ENCODE measurements at regions not wholly inside any gene's neighbourhood (a gene's known extent, or its start where the extent isn't known, plus 50 kb on each side); places are given as distances from the start of the nearest gene placed in this dataset.
"Not testable (repeated sequence)": the region's sequence is repeated elsewhere in the genome, so short reads cannot be mapped to it uniquely, and the experiment has no call there.

DNA sequence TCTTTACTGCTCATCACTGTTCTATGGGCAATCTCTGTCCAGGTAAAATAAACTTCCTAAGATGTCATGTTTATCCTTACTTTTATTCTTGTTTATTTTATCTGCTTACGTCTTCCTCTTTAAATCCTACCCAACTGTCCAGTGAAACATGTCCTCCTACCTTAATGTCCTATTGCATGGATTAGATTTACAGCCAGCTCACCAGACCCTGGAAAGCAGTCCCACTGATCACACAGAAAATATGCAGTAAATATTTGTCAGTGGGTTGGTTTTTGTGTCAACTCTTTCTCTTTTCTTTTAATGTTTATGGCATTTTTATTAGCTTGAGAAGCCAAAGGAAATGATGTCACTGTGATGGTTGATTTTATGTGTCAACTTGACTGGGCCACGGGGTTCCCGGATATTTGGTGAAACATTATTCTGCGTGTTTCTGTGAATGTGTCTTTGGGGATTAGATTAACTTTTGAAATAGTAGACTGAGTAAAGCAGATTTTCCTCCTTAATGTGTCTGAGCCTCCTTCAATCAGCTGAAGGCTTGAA lies 258.3 kb downstream of the SRGAP2C start:
- peak; percentile 44 for FAIRE-seq
- peak; percentile 36 for DNase-seq (ENCODE audit: insufficient read length, low spot score)

GRCh38 chr1:121444096-121444495 lies 259.3 kb downstream of the SRGAP2C start:
- FAIRE-seq (no peak), DNase-seq (ENCODE audit: insufficient read length, low spot score) (no peak)

DNA sequence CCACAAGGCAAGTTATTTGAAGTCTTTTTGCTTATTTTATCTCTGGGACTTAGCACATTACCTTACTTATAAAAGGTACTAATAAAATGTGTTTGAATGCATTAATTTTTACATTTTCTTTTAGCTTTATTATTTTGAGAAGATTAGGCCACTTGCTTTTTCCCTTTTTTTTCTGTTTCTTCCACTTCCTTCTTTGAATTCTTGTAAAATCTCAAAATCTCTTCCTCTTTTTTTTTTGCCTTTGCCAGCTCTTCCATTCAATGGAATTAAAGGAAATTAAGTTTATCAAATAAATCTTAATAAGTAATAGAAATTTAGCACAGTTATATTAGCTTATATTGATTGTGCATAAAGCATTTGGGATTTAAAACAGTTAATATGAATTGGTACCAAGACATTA lies 260.9 kb downstream of the SRGAP2C start:
- no peak for FAIRE-seq
- no peak for DNase-seq (ENCODE audit: insufficient read length, low spot score)

DNA sequence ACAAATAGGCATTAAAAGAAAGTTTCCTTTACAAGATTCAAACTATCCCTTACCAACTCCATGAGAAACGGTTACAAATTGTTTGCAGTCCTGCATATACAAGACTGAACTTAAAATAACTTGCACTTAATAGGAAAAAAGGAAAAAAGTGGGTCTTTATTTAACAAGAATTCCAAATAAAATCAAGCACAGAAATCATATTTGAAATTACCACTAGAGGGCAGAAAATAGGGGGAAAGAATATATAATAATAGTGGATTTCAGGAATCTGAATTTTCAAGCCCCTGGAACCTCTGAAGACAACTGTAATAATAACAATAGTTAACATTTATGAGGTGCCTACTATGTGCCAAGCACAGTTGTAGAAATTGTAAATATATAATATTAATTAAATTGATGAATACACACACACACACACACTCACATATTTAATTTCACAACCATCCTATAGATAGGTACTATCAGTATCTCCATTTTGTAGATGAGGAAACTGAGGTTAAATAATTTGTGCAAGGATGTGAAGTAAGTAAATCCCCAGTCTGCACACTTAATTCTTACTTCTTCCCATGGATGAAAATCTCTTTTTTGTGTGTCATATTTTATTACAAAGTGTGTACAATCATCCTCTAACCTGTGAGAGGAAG lies 262.6 kb downstream of the SRGAP2C start:
- FAIRE-seq, result peak; percentile 48
- not testable (repeated sequence) for DNase-seq (ENCODE audit: insufficient read length, low spot score)

- DNase-seq (ENCODE audit: insufficient read length, low spot score); FAIRE-seq: not testable (repeated sequence)
Observed at GRCh38 chr1:121448064-121448463, 263.3 kb downstream of the SRGAP2C start.

- FAIRE-seq (no peak), DNase-seq (ENCODE audit: insufficient read length, low spot score) (no peak)
Observed at GRCh38 chr1:121448851-121449250, 264.1 kb downstream of the SRGAP2C start.

- DNase-seq (ENCODE audit: insufficient read length, low spot score), result no peak
- no peak for FAIRE-seq
Observed at GRCh38 chr1:121452484-121452883, 267.7 kb downstream of the SRGAP2C start.

DNA sequence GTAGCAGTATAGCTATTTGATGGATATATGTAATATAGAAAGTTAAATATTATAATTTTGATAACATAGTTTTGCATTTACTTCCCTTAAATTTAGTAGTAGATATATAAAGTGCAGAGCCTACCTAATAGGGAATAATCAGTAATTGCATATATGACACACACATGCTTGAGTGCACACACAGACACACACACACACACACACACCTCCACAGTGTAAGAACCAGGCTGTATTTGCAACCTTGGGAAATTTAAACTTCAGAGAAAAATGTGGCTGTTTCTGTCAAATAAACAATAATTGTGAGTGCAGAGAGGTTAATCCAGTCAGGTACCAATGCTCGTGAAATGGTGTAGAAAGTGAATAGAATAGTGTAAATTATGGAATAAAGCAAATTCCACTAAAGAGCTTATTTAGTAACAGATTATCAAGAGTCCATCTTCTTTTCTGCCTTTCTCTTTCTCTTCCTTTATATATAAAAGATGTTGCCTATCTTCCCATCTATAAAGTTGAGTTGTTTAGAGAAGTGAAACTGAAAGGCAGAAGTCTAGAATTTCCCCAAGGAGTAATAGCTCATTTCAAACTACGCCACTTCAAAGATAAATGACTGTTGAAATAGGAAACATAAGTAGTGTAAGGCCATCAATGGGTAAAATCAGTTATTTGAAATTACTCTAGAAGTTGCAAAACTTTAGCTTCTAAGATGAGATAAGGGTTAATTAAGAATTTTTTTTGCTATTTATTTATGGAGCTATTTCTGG lies 273.7 kb downstream of the SRGAP2C start:
- FAIRE-seq (peak; percentile 40), DNase-seq (ENCODE audit: insufficient read length, low spot score) (no peak)

DNA sequence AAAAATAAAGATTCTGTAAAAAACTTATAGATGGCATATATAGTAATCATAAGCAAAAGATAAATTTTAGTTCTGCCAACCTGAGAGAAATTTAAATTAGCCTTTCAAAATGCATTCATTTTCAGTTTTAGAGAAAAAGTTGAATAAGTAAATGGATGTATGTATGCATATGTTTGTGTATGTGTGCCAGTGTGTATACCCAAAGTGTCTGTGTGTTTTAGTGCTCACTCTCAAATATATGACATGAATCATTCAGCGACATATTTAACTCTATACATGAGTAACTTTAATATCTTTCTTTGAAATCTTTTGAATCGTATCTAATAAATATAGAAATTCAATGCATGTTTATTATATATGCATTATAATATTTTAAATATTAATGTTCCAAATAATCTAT lies 274.5 kb downstream of the SRGAP2C start:
- FAIRE-seq (no peak), DNase-seq (ENCODE audit: insufficient read length, low spot score) (no peak)

GRCh38 chr1:121469395-121469794 lies 284.6 kb downstream of the SRGAP2C start:
- not testable (repeated sequence) for DNase-seq (ENCODE audit: insufficient read length, low spot score)
- peak; percentile 92 for FAIRE-seq

DNA sequence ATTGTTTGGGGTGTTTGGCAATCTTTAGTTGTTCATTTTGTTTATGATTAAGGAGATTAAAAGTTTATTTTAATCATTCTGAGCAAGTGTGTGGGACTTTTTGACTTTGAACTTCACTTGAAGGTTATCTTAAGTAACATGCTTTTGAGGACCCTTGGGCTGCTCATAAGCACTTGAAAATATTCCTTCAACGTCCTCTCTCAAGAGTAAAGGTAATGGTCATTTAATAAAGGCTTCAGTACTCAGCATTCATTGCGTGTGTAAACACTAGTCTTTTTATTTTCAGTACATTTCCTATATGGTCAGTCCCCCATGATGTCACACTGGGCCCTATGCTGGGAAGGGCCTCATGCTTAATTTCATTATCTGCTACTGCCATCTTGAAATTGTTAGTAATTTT lies 285.6 kb downstream of the SRGAP2C start:
- not testable (repeated sequence) for FAIRE-seq

DNA sequence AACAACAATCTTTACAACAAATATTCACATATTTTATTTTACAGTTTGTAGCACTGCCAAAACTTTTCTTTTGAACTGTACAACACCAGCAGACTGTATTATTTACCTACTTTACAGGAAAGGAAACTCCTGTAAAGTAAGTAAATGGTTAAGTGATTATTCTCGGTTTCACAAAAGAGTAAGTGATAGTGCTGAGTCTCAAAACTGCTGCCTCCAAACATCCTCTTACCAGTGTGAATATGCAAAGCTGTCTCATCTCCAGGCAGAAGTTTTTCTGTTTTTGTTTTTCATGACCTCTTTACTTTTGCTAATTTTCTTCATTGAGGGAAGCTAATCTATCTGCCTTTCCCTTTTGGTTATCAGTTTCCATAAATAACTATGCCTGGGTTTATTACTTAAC lies 286.7 kb downstream of the SRGAP2C start:
- DNase-seq (ENCODE audit: insufficient read length, low spot score), result no peak
- FAIRE-seq, result no peak

More for the DNA sequence above, 285.6 kb downstream of the SRGAP2C start:
- DNase-seq (ENCODE audit: insufficient read length, low spot score), result not testable (repeated sequence)

DNA sequence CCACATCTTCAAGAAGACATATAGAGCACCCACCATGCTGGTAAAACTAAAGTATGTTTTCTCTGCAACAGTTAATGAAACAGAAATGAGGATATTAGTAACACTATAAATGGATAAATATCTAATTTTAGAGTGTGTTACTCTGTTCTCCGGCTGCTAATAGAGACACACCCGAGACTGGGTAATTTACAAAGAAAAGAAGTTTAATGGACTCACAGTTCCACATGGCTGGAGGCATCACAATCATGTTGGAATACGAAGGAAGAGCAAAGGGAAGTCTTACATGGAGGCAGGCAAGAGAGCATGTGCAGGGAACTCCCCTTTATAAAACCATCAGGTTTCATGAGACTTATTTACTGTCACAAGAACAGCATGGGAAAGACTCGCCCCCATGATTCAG lies 287.2 kb downstream of the SRGAP2C start:
- no peak for FAIRE-seq
- DNase-seq (ENCODE audit: insufficient read length, low spot score), result no peak

DNA sequence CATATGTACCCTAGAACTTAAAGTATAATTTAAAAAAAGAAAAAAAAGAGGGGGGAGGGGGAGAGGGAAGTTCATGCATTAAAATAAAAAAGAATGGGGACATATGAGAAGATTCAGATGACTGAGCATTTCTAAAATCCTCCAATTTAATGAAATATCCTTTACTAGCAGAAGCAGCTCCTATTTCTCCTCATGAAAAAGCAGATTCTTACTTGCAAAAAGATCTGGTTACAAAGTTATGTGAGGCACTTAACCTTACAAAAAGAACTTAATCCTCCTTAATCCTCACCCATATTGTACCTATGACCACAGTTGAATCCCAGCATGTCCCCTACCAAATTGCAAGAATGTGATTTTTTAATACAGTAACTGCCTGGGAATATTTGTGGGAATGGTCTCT lies 298.5 kb downstream of the SRGAP2C start:
- DNase-seq (ENCODE audit: insufficient read length, low spot score), result no peak
- no peak for FAIRE-seq

DNA sequence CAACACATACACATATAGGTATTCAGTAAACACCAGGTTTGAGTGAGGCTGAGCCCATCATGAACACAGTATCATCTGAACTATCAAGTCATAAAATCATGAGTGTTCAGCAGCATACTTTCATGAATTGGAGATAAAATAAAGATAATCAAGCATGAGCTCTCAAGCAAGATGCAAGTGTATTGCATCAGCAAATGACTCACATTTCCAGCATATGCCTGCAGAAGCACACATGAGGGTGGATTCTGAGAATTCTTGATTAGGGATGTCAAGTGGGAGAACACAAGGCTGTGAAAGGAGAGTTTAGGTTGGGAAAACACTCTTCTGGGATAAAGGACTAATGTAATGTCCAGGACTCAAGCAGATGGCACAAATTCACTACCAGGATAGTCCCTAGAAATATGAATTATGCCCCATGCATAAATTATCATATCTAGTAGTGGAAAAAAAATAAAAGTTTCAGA lies 299.2 kb downstream of the SRGAP2C start:
- DNase-seq (ENCODE audit: insufficient read length, low spot score) (peak; percentile 20), FAIRE-seq (peak; percentile 79)

DNA sequence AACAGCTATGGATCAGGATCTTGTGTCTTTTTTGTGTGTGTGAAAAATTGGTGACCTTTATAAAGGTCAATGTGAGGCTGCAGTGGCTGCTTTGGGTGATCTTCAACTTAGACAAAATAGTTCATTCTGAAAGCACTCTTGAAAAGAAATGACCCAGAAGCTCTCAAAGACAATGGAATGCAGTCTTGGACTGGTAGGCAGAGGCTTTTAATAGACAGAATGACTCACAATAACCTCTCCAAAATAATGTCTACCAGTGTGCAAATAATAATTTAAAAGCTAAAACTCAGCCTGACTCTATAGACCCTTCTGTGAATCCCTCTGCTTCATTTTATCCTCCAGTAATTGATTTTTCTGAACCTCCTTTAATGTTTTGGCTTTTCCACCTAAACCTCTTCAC lies 310.0 kb downstream of the SRGAP2C start:
- not testable (repeated sequence) for DNase-seq (ENCODE audit: insufficient read length, low spot score)
- peak; percentile 26 for FAIRE-seq

DNA sequence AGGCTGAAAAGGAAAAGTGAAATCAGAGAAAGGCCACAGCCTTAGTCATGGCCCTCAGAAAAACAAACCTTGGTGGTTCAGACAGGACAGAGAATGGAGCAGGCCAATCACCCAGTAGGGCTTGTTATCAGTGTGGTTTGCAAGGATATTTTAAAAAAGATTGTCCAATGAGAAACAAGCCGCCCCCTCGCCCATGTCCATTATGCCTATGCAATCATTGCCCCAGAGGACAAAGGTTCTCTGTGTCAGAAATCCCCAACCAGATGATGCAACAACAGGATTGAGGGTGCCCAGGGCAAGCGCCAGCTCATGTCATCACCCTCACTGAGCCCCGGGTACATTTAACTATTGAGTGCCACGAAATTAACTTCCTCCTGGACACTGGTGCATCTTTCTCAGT lies 326.7 kb downstream of the SRGAP2C start:
- not testable (repeated sequence) for DNase-seq (ENCODE audit: insufficient read length, low spot score); FAIRE-seq

DNA sequence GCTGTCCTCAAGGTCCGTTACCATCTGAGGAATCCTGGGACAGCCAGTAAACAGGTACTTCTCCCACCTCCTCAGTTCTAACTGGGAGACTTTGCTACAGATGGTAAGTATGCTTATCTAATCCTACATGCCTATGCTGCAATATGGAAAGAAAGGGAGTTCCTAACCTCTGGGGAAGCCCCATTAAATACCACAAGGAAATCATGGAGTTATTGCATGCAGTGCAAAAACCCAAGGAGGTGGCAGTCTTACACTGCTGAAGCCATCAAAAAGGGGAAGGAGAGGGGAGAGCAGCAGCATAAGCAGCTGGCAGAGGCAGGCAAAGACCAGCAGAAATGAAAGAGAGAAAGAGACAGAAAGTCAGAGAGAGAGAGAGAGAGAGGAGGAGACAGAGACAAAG lies 327.1 kb downstream of the SRGAP2C start:
- DNase-seq (ENCODE audit: insufficient read length, low spot score); FAIRE-seq: not testable (repeated sequence)

DNA sequence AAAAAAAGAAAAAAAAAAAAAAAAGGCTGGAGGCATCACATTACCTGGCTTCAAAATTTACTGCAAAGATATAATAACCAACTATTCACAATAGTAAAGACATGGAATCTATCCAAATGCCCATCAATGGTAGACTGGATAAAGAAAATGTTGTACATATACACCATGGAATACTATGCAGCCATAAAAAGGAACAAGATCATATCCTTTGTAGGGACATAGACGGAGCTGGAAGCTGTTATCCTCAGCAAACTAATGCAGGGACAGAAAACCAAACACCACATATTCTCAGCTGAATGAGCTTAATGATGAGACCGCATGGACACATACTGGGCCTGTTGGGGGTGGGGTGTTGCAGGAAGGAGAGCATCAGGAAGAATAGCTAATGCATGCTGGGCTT lies 330.5 kb downstream of the SRGAP2C start:
- FAIRE-seq, result no peak
- no peak for DNase-seq (ENCODE audit: insufficient read length, low spot score)

DNA sequence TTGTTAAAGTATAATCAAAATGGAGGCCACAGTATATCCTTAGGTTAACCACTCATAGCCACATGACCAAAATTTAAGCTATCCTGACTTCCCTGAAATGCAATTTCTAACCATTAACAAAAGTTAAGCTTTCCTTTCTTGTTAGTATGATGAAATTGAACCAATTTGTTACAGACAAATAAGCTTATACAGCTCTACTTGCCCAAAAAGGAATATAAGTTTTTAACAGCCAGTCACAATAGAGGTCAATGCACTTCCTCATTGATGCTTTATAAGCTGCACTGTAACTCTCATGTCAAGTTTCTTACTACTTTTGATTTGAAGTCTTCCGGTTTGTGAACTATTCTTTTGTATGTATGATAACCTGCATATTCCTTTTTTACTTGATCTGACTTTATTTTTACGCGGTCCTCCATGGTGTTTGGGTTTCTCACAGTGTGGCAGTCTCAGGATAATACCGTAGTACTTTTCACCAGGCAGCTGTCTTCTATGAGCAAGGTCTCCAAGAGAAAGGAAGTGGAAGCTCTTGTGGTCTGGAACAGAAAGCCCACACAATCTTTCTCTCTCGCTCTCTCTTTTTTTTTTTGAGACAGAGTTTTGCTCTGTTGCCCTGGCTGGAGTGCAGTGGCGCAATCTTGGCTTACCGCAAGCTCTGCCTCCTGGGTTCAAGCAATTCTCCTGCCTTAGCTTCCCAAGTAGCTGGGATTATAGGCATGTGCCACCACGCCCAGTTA lies 331.6 kb downstream of the SRGAP2C start:
- DNase-seq (ENCODE audit: insufficient read length, low spot score) (no peak), FAIRE-seq (peak; percentile 20)

- FAIRE-seq (peak; percentile 23), DNase-seq (ENCODE audit: insufficient read length, low spot score) (no peak)
Observed at GRCh38 chr1:121517586-121518230, 332.9 kb downstream of the SRGAP2C start.

All from HTR-8/SVneo (cell line).